Uterus (tissue), 3 donors: ENCODE measurements at regions not wholly inside any gene's neighbourhood (a gene's known extent, or its start where the extent isn't known, plus 50 kb on each side); places are given as distances from the start of the nearest gene placed in this dataset.
A peak's percentile ranks its signal among the peaks of the same experiment; 100 is the strongest.

ENCODE experiments used
- DNase-seq, 2 donors: peaks; one replicate each; pipeline ENCODE4 v3.0.0-alpha.2; 2019 to 2020
- H3K27ac ChIP-seq, 2 donors: fragments of 200-600 bp; sonication (generic); 1 replicate in 1 of 2; 2 replicates in 1 of 2; pipeline ENCODE4 v1.5.1; 2016 to 2018
- H3K27me3 ChIP-seq, 2 donors: fragments of 200-600 bp; sonication (generic); one replicate each; pipeline ENCODE4 v1.5.1; 2018 to 2019; ENCODE audit warnings: control low read depth in 1 of 2
- H3K36me3 ChIP-seq, 2 donors: fragments of 200-600 bp; sonication (generic); one replicate each; pipeline ENCODE4 v1.5.1; 2019; ENCODE audit warnings: control low read depth in 1 of 2
- H3K4me1 ChIP-seq, 2 donors: fragments of 200-600 bp; sonication (generic); one replicate each; pipeline ENCODE4 v1.5.1; 2018 to 2019; ENCODE audit warnings: control low read depth in 1 of 2
- H3K4me3 ChIP-seq, 2 donors: fragments of 200-600 bp; sonication (generic); 1 replicate in 1 of 2; 2 replicates in 1 of 2; pipeline ENCODE4 v1.5.1; 2018 to 2019; ENCODE audit warnings: mild to moderate bottlenecking in 1 of 2
- H3K9me3 ChIP-seq, 2 donors: fragments of 200-600 bp; sonication (generic); one replicate each; pipeline ENCODE4 v1.5.1; 2019; ENCODE audit warnings: control low read depth in 1 of 2
- POLR2A ChIP-seq, 2 donors: fragments of 450-650 bp; IDR thresholded peaks; one replicate each; pipeline ENCODE4 v1.6.1; 2016; ENCODE audit warnings: antibody characterized with exemption in 2 of 2, mild to moderate bottlenecking in 1 of 2, moderate library complexity in 1 of 2
- intact Hi-C: fragments of 100-400 bp; cut with DNase I; formaldehyde crosslinking; loops from one replicate; pipeline ENCODE4 v1.15.1; 2023; ENCODE audit warnings: low total_unique reads
- TF ChIP-seq, protein P1 (sequence below), 4 experiments: fragments of 200-600 bp in 2 of 4; fragments of 450-650 bp in 2 of 4; sonication (generic) in 2 of 4; IDR thresholded peaks; one replicate each; pipeline ENCODE4 v1.5.1; 2016 to 2019; ENCODE audit warnings: antibody characterized with exemption in 4 of 4, mild to moderate bottlenecking in 2 of 4, moderate library complexity in 1 of 4
- donor health status: DM: yes; HTN: yes; CAD: no.

- TF ChIP-seq, protein P1, sequence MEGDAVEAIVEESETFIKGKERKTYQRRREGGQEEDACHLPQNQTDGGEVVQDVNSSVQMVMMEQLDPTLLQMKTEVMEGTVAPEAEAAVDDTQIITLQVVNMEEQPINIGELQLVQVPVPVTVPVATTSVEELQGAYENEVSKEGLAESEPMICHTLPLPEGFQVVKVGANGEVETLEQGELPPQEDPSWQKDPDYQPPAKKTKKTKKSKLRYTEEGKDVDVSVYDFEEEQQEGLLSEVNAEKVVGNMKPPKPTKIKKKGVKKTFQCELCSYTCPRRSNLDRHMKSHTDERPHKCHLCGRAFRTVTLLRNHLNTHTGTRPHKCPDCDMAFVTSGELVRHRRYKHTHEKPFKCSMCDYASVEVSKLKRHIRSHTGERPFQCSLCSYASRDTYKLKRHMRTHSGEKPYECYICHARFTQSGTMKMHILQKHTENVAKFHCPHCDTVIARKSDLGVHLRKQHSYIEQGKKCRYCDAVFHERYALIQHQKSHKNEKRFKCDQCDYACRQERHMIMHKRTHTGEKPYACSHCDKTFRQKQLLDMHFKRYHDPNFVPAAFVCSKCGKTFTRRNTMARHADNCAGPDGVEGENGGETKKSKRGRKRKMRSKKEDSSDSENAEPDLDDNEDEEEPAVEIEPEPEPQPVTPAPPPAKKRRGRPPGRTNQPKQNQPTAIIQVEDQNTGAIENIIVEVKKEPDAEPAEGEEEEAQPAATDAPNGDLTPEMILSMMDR (IDR thresholded peaks at IDR 0.05) = no peak
- no peak for TF ChIP-seq POLR2A (IDR thresholded peaks at IDR 0.05)
- no peak for DNase-seq
- no peaks in the 10 kb centered on the region for H3K27me3 ChIP-seq
These were observed 56.7 kb upstream of the C1QTNF9B start for GRCh38 chr13:23953860-23954512.

GRCh38 chr13:23955064-23955463 lies 57.8 kb upstream of the C1QTNF9B start:
- Histone ChIP-seq H3K36me3 (no peaks in the 10 kb centered on the region), H3K9me3 (no peaks in the 10 kb centered on the region), H3K4me3 (no peak overlapping the region), H3K27me3 (no peaks in the 10 kb centered on the region), H3K4me1 (no peaks in the 10 kb centered on the region), H3K27ac (no peak overlapping the region)
- TF ChIP-seq POLR2A (IDR thresholded peaks at IDR 0.05) = no peak
- TF ChIP-seq, protein P1 (IDR thresholded peaks at IDR 0.05) = no peak
- DNase-seq = no peak
- intact Hi-C loops = no loop called here

More at GRCh38 chr13:23953860-23954512, 56.7 kb upstream of the C1QTNF9B start:
- Histone ChIP-seq H3K4me3 (no peak overlapping the region), H3K4me1 (no peaks in the 10 kb centered on the region), H3K9me3 (no peaks in the 10 kb centered on the region), H3K36me3 (no peaks in the 10 kb centered on the region), H3K27ac (no peak overlapping the region)
- intact Hi-C loops = no loop called here

GRCh38 chr13:23956106-23956505 lies 58.8 kb upstream of the C1QTNF9B start:
- no peaks in the 10 kb centered on the region for H3K27me3 ChIP-seq
- H3K27ac ChIP-seq = no peak overlapping the region
- DNase-seq = no peak
- no peak overlapping the region for H3K4me3 ChIP-seq
- no peaks in the 10 kb centered on the region for H3K9me3 ChIP-seq
- TF ChIP-seq, protein P1 (IDR thresholded peaks at IDR 0.05) = no peak
- TF ChIP-seq POLR2A (IDR thresholded peaks at IDR 0.05) = no peak
- no peaks in the 10 kb centered on the region for H3K4me1 ChIP-seq
- intact Hi-C loops = no loop called here
- H3K36me3 ChIP-seq = no peaks in the 10 kb centered on the region

DNA sequence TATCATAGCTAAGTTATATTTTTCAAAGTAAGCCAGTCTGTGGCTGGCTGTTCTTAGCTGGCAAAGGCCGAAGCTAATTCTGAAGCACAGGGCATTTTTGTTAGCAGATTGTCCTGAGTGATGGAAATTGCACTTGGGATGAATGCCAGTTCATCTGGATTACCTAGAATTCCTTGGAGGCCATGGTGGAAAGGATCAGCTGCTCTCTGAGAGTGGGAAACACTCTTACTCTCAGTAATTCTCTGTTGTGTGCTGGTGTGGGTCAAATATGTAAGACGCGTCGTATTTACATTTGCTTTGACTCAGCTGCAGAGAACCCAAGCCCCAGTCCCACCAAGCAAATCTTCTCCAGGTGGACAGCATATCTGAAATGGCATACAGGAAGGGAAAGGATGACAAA lies 60.7 kb upstream of the C1QTNF9B start:
- no peaks in the 10 kb centered on the region for H3K9me3 ChIP-seq
- no peak overlapping the region for H3K4me3 ChIP-seq
- no peaks in the 10 kb centered on the region for H3K27me3 ChIP-seq
- TF ChIP-seq, protein P1 (IDR thresholded peaks at IDR 0.05) = no peak
- no peak for TF ChIP-seq POLR2A (IDR thresholded peaks at IDR 0.05)
- H3K4me1 ChIP-seq = no peaks in the 10 kb centered on the region
- intact Hi-C loops = no loop called here
- H3K27ac ChIP-seq = no peak overlapping the region
- no peak for DNase-seq
- no peaks in the 10 kb centered on the region for H3K36me3 ChIP-seq

GRCh38 chr13:23959231-23959862 lies 62.0 kb upstream of the C1QTNF9B start:
- H3K9me3 ChIP-seq = no peaks in the 10 kb centered on the region
- H3K4me3 ChIP-seq = no peak overlapping the region
- H3K4me1 ChIP-seq = no peaks in the 10 kb centered on the region
- no peaks in the 10 kb centered on the region for H3K36me3 ChIP-seq
- TF ChIP-seq, protein P1 (IDR thresholded peaks at IDR 0.05) = no peak
- TF ChIP-seq POLR2A (IDR thresholded peaks at IDR 0.05) = no peak
- intact Hi-C loops = no loop called here
- no peak for DNase-seq
- H3K27ac ChIP-seq = peak overlapping the region in 1 of 2 donors; percentile 21
- no peaks in the 10 kb centered on the region for H3K27me3 ChIP-seq
